Liver (tissue), 3 donors: ENCODE measurements at regions not wholly inside any gene's neighbourhood (a gene's known extent, or its start where the extent isn't known, plus 50 kb on each side); places are given as distances from the start of the nearest gene placed in this dataset.

Experiments
- FOXA1 ChIP-seq: IDR thresholded peaks from 2 replicates; pipeline ENCODE4 v1.6.1; 2016; ENCODE audit warnings: antibody characterized with exemption
- GABPA ChIP-seq, 2 donors: IDR thresholded peaks in 1 of 2; conservative IDR thresholded peaks in 1 of 2; 2 replicates each; pipeline ENCODE4 v1.6.1; 2016; ENCODE audit warnings: antibody characterized with exemption in 2 of 2, mild to moderate bottlenecking in 1 of 2, moderate library complexity in 1 of 2
- JUND ChIP-seq, 2 donors: IDR thresholded peaks; 2 replicates each; pipeline ENCODE4 v1.6.1; 2016; ENCODE audit warnings: antibody characterized with exemption in 2 of 2
- TF ChIP-seq, protein P1 (sequence below): IDR thresholded peaks from 2 replicates; pipeline ENCODE4 v1.6.1; 2016; ENCODE audit warnings: antibody characterized with exemption
- TF ChIP-seq, protein P2 (sequence below): fragments of 150-350 bp; IDR thresholded peaks from 2 replicates; pipeline ENCODE4 v1.5.1; 2017; ENCODE audit warnings: improper control_type of control experiment, low read depth, low read length; ENCODE audit not compliant: missing input control
- donor health status: healthy.
- donor health status: healthy.

DNA sequence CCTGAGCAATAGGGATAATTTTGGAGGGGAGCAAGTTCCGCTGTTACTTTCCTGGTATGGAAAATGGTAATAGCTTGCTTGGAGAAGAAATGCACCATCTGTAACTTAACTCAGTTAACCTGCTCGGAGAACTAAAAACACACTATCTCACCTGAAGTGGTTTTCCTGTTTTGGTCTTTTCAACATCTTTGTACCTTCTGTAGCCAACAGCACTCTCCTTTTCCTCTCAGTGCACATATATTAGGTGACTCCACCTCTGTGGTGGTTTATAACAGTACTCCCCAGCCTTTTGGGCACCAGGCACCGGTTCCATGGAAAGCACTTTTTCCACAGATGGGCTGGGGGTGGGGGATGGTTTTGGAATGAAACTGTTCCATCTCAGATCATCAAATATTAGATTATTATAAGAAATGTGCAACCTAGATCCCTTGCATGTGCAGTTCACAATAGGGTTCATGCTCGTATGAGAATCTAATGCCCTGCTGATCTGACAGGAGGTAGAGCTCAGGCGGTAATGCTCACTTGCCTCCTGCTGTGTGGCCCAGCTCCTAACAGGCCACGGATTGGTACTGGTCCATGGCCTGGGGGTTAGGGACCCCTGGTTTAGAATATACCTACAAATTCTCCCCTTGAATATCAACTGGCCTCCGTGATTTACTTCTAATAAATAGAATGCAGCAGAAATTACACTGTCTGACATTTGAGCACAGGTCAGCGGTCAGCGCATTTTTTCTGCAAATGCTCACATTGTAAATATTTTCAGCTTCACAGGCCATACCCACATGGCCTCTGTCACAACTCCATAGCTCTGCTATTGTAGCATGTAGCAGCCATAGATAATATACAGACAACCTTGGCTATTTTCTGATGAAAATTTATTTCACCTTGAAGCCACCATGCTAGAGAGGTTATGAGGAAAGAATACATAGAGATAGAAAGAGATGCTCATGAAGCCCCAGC, 83.8 kb upstream of the SUCLG2 start:
- TF ChIP-seq JUND (IDR thresholded peaks at IDR 0.05) (no peak), FOXA1 (no peak), GABPA (IDR thresholded peaks at IDR 0.05 in 1 of 2, conservative IDR thresholded peaks at IDR 0.05 in 1 of 2) (no peak)
- TF ChIP-seq, protein P1, sequence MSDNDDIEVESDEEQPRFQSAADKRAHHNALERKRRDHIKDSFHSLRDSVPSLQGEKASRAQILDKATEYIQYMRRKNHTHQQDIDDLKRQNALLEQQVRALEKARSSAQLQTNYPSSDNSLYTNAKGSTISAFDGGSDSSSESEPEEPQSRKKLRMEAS, result no peak
- TF ChIP-seq, protein P2, sequence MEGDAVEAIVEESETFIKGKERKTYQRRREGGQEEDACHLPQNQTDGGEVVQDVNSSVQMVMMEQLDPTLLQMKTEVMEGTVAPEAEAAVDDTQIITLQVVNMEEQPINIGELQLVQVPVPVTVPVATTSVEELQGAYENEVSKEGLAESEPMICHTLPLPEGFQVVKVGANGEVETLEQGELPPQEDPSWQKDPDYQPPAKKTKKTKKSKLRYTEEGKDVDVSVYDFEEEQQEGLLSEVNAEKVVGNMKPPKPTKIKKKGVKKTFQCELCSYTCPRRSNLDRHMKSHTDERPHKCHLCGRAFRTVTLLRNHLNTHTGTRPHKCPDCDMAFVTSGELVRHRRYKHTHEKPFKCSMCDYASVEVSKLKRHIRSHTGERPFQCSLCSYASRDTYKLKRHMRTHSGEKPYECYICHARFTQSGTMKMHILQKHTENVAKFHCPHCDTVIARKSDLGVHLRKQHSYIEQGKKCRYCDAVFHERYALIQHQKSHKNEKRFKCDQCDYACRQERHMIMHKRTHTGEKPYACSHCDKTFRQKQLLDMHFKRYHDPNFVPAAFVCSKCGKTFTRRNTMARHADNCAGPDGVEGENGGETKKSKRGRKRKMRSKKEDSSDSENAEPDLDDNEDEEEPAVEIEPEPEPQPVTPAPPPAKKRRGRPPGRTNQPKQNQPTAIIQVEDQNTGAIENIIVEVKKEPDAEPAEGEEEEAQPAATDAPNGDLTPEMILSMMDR, result no peak
